GM23338 (cell line): ENCODE measurements at regions not wholly inside any gene's neighbourhood (a gene's known extent, or its start where the extent isn't known, plus 50 kb on each side); places are given as distances from the start of the nearest gene placed in this dataset.

Experiments used
- CREB1 ChIP-seq: fragments of 250-450 bp; sonication (Bioruptor Pico); IDR thresholded peaks from 2 replicates; pipeline ENCODE4 v1.5.0; 2020; ENCODE audit warnings: low read depth, mild to moderate bottlenecking, moderate library complexity
- EZH2 ChIP-seq: fragments of 200-600 bp; sonication (generic); IDR thresholded peaks from one replicate; pipeline ENCODE4 v1.8.0; 2017; ENCODE audit warnings: antibody characterized with exemption, mild to moderate bottlenecking, low read depth; ENCODE audit not compliant: unreplicated experiment
- EZH2phosphoT487 ChIP-seq: fragments of 200-600 bp; sonication (generic); IDR thresholded peaks from one replicate; pipeline ENCODE4 v1.8.1; 2018; ENCODE audit warnings: antibody characterized with exemption; ENCODE audit not compliant: unreplicated experiment
- JUNB ChIP-seq: IDR thresholded peaks from one replicate; pipeline ENCODE4 v1.6.1; 2016; ENCODE audit warnings: antibody characterized with exemption; ENCODE audit not compliant: unreplicated experiment
- NANOG ChIP-seq: IDR thresholded peaks from 2 replicates; pipeline ENCODE4 v1.6.1; 2016; ENCODE audit warnings: antibody characterized with exemption, borderline replicate concordance
- POLR2AphosphoS5 ChIP-seq: IDR thresholded peaks from 2 replicates; pipeline ENCODE4 v1.6.1; 2016; ENCODE audit warnings: antibody characterized with exemption, low read depth
- STAT1 ChIP-seq: IDR thresholded peaks from one replicate; pipeline ENCODE4 v1.6.1; 2016; ENCODE audit warnings: antibody characterized with exemption; ENCODE audit not compliant: unreplicated experiment
- ZNF114 ChIP-seq: fragments of 250-450 bp; sonication (Bioruptor Pico); IDR thresholded peaks from 2 replicates; pipeline ENCODE4 v1.5.0; 2020; ENCODE audit warnings: mild to moderate bottlenecking, moderate library complexity
- ZNF331 ChIP-seq: fragments of 250-450 bp; sonication (Bioruptor Pico); IDR thresholded peaks from 2 replicates; pipeline ENCODE4 v1.5.0; 2020; ENCODE audit warnings: low read depth, mild to moderate bottlenecking, moderate library complexity
- TF ChIP-seq, protein P1 (sequence below), 2 experiments: fragments of 200-600 bp in 1 of 2; sonication (generic) in 1 of 2; conservative IDR thresholded peaks; 2 replicates each; pipeline versions ENCODE4 v1.5.1 to v1.6.1; 2016 to 2017; ENCODE audit warnings: antibody characterized with exemption in 2 of 2, low read depth in 2 of 2, mild to moderate bottlenecking in 2 of 2, moderate library complexity in 1 of 2
- TF ChIP-seq, protein P2 (sequence below): IDR thresholded peaks from one replicate; pipeline ENCODE4 v1.6.1; 2018; ENCODE audit warnings: antibody characterized with exemption; ENCODE audit not compliant: unreplicated experiment
- TF ChIP-seq, protein P3 (sequence below): fragments of 250-450 bp; sonication (Bioruptor Pico); IDR thresholded peaks from 2 replicates; pipeline ENCODE4 v1.5.0; 2020; ENCODE audit warnings: mild to moderate bottlenecking, moderate library complexity

DNA sequence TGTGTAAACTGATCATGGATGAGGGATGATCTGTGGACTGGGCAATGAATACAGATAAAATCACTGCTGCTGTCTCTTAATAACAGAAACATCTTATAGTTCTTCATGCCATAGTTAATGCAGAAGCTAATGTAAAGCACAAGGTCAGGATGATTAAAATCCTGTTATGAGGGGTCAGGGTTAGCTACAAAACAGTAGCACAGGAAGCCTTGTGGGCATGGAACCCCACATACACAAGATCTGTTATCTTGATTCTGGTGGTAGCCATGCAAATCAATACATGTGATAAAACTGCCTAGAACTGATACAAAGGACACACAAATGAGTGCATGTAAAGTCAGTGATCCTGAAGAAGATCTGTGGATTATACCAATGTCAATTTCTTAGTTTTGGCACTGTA, 96.4 kb downstream of the KLF12 start:
- TF ChIP-seq, protein P1, sequence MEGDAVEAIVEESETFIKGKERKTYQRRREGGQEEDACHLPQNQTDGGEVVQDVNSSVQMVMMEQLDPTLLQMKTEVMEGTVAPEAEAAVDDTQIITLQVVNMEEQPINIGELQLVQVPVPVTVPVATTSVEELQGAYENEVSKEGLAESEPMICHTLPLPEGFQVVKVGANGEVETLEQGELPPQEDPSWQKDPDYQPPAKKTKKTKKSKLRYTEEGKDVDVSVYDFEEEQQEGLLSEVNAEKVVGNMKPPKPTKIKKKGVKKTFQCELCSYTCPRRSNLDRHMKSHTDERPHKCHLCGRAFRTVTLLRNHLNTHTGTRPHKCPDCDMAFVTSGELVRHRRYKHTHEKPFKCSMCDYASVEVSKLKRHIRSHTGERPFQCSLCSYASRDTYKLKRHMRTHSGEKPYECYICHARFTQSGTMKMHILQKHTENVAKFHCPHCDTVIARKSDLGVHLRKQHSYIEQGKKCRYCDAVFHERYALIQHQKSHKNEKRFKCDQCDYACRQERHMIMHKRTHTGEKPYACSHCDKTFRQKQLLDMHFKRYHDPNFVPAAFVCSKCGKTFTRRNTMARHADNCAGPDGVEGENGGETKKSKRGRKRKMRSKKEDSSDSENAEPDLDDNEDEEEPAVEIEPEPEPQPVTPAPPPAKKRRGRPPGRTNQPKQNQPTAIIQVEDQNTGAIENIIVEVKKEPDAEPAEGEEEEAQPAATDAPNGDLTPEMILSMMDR (conservative IDR thresholded peaks at IDR 0.05; ENCODE audit: low read depth in 2 of 2), result no peak
- no peak for TF ChIP-seq POLR2AphosphoS5
- TF ChIP-seq JUNB, result no peak
- TF ChIP-seq EZH2phosphoT487, result no peak
- no peak for TF ChIP-seq EZH2
- TF ChIP-seq, protein P2, sequence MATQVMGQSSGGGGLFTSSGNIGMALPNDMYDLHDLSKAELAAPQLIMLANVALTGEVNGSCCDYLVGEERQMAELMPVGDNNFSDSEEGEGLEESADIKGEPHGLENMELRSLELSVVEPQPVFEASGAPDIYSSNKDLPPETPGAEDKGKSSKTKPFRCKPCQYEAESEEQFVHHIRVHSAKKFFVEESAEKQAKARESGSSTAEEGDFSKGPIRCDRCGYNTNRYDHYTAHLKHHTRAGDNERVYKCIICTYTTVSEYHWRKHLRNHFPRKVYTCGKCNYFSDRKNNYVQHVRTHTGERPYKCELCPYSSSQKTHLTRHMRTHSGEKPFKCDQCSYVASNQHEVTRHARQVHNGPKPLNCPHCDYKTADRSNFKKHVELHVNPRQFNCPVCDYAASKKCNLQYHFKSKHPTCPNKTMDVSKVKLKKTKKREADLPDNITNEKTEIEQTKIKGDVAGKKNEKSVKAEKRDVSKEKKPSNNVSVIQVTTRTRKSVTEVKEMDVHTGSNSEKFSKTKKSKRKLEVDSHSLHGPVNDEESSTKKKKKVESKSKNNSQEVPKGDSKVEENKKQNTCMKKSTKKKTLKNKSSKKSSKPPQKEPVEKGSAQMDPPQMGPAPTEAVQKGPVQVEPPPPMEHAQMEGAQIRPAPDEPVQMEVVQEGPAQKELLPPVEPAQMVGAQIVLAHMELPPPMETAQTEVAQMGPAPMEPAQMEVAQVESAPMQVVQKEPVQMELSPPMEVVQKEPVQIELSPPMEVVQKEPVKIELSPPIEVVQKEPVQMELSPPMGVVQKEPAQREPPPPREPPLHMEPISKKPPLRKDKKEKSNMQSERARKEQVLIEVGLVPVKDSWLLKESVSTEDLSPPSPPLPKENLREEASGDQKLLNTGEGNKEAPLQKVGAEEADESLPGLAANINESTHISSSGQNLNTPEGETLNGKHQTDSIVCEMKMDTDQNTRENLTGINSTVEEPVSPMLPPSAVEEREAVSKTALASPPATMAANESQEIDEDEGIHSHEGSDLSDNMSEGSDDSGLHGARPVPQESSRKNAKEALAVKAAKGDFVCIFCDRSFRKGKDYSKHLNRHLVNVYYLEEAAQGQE, result no peak
- TF ChIP-seq ZNF331 (CRISPR knock-in tag), result no peak
- TF ChIP-seq CREB1 (CRISPR knock-in tag), result no peak
- TF ChIP-seq, protein P3, sequence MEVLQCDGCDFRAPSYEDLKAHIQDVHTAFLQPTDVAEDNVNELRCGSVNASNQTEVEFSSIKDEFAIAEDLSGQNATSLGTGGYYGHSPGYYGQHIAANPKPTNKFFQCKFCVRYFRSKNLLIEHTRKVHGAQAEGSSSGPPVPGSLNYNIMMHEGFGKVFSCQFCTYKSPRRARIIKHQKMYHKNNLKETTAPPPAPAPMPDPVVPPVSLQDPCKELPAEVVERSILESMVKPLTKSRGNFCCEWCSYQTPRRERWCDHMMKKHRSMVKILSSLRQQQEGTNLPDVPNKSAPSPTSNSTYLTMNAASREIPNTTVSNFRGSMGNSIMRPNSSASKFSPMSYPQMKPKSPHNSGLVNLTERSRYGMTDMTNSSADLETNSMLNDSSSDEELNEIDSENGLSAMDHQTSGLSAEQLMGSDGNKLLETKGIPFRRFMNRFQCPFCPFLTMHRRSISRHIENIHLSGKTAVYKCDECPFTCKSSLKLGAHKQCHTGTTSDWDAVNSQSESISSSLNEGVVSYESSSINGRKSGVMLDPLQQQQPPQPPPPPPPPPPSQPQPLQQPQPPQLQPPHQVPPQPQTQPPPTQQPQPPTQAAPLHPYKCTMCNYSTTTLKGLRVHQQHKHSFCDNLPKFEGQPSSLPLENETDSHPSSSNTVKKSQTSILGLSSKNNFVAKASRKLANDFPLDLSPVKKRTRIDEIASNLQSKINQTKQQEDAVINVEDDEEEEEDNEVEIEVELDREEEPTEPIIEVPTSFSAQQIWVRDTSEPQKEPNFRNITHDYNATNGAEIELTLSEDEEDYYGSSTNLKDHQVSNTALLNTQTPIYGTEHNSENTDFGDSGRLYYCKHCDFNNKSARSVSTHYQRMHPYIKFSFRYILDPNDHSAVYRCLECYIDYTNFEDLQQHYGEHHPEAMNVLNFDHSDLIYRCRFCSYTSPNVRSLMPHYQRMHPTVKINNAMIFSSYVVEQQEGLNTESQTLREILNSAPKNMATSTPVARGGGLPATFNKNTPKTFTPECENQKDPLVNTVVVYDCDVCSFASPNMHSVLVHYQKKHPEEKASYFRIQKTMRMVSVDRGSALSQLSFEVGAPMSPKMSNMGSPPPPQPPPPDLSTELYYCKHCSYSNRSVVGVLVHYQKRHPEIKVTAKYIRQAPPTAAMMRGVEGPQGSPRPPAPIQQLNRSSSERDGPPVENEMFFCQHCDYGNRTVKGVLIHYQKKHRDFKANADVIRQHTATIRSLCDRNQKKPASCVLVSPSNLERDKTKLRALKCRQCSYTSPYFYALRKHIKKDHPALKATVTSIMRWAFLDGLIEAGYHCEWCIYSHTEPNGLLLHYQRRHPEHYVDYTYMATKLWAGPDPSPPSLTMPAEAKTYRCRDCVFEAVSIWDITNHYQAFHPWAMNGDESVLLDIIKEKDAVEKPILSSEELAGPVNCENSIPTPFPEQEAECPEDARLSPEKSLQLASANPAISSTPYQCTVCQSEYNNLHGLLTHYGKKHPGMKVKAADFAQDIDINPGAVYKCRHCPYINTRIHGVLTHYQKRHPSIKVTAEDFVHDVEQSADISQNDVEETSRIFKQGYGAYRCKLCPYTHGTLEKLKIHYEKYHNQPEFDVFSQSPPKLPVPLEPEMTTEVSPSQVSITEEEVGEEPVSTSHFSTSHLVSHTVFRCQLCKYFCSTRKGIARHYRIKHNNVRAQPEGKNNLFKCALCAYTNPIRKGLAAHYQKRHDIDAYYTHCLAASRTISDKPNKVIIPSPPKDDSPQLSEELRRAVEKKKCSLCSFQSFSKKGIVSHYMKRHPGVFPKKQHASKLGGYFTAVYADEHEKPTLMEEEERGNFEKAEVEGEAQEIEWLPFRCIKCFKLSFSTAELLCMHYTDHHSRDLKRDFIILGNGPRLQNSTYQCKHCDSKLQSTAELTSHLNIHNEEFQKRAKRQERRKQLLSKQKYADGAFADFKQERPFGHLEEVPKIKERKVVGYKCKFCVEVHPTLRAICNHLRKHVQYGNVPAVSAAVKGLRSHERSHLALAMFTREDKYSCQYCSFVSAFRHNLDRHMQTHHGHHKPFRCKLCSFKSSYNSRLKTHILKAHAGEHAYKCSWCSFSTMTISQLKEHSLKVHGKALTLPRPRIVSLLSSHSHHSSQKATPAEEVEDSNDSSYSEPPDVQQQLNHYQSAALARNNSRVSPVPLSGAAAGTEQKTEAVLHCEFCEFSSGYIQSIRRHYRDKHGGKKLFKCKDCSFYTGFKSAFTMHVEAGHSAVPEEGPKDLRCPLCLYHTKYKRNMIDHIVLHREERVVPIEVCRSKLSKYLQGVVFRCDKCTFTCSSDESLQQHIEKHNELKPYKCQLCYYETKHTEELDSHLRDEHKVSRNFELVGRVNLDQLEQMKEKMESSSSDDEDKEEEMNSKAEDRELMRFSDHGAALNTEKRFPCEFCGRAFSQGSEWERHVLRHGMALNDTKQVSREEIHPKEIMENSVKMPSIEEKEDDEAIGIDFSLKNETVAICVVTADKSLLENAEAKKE, result no peak
- TF ChIP-seq ZNF114, result no peak
- no peak for TF ChIP-seq STAT1
- TF ChIP-seq NANOG, result no peak
